ENCODE measurements at regions not wholly inside any gene's neighbourhood (a gene's known extent, or its start where the extent isn't known, plus 50 kb on each side); places are given as distances from the start of the nearest gene placed in this dataset.
"Not testable (repeated sequence)": the region's sequence is repeated elsewhere in the genome, so short reads cannot be mapped to it uniquely, and the experiment has no call there.

GRCh38 chr5:39654715-39655114 lies 229.9 kb upstream of the DAB2 start:
- Histone ChIP-seq H3K4me1 (ENCODE audit: control insufficient read depth, insufficient read depth, low read length, poor library complexity, severe bottlenecking) (no peaks in the 10 kb centered on the region), H3K27me3 (replicated peaks; ENCODE audit: control insufficient read depth, insufficient read depth, low read length, poor library complexity, severe bottlenecking) (peaks cover 4% of the 10 kb centered on the region)

DNA sequence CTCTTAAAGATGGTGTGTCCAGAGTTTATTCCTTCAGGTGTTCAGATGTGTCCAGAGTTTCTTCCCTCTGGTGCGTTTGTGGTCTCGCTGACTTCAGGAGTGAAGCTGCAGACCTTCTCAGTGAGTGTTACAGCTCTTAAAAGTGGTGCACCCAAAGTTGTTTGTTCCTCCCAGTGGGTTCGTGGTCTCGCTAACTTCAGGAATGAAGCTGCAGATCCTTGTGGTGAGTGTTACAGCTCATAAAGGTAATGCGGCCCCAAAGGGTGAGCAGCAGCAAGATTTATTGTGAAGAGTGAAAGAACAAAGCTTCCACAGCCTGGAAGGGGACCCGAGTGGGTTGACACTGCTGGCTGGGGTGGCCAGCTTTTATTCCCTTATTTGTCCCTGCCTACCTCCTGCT lies 227.7 kb upstream of the DAB2 start:
- not testable (repeated sequence) for H3K36me3 ChIP-seq (ENCODE audit: control insufficient read depth, insufficient read depth, low read length); H3K9me3 ChIP-seq (ENCODE audit: control insufficient read depth, low read length); H3K4me1 ChIP-seq (ENCODE audit: control insufficient read depth, insufficient read depth, low read length, poor library complexity, severe bottlenecking); H3K27ac ChIP-seq (ENCODE audit: insufficient read depth, low read length, poor library complexity, severe bottlenecking); DNase-seq; H3K27me3 ChIP-seq (replicated peaks; ENCODE audit: control insufficient read depth, insufficient read depth, low read length, poor library complexity, severe bottlenecking); H3K4me3 ChIP-seq (ENCODE audit: insufficient read depth, low read depth, low read length, poor library complexity, severe bottlenecking)

More at GRCh38 chr5:39654715-39655114, 229.9 kb upstream of the DAB2 start:
- H3K27ac ChIP-seq (ENCODE audit: insufficient read depth, low read length, poor library complexity, severe bottlenecking): no peak overlapping the region
- no peak for DNase-seq
- no peak overlapping the region for H3K4me3 ChIP-seq (ENCODE audit: insufficient read depth, low read depth, low read length, poor library complexity, severe bottlenecking)
- no peaks in the 10 kb centered on the region for H3K9me3 ChIP-seq (ENCODE audit: control insufficient read depth, low read length)
- H3K36me3 ChIP-seq (ENCODE audit: control insufficient read depth, insufficient read depth, low read length): no peaks in the 10 kb centered on the region

- Histone ChIP-seq H3K27me3 (replicated peaks; ENCODE audit: control insufficient read depth, insufficient read depth, low read length, poor library complexity, severe bottlenecking) (peaks cover 4% of the 10 kb centered on the region), H3K36me3 (ENCODE audit: control insufficient read depth, insufficient read depth, low read length) (no peaks in the 10 kb centered on the region), H3K4me1 (ENCODE audit: control insufficient read depth, insufficient read depth, low read length, poor library complexity, severe bottlenecking) (no peaks in the 10 kb centered on the region), H3K4me3 (ENCODE audit: insufficient read depth, low read depth, low read length, poor library complexity, severe bottlenecking) (no peak overlapping the region), H3K9me3 (ENCODE audit: control insufficient read depth, low read length) (no peaks in the 10 kb centered on the region), H3K27ac (ENCODE audit: insufficient read depth, low read length, poor library complexity, severe bottlenecking) (no peak overlapping the region)
- DNase-seq: no peak
Measured at GRCh38 chr5:39652036-39652435, 227.3 kb upstream of the DAB2 start.

- Histone ChIP-seq H3K4me3 (ENCODE audit: insufficient read depth, low read depth, low read length, poor library complexity, severe bottlenecking) (no peak overlapping the region), H3K36me3 (ENCODE audit: control insufficient read depth, insufficient read depth, low read length) (no peaks in the 10 kb centered on the region), H3K9me3 (ENCODE audit: control insufficient read depth, low read length) (no peaks in the 10 kb centered on the region), H3K4me1 (ENCODE audit: control insufficient read depth, insufficient read depth, low read length, poor library complexity, severe bottlenecking) (no peaks in the 10 kb centered on the region), H3K27ac (ENCODE audit: insufficient read depth, low read length, poor library complexity, severe bottlenecking) (no peak overlapping the region), H3K27me3 (replicated peaks; ENCODE audit: control insufficient read depth, insufficient read depth, low read length, poor library complexity, severe bottlenecking) (no peaks in the 10 kb centered on the region)
- no peak for DNase-seq
Measured at GRCh38 chr5:39650008-39650762, 225.4 kb upstream of the DAB2 start.

DNA sequence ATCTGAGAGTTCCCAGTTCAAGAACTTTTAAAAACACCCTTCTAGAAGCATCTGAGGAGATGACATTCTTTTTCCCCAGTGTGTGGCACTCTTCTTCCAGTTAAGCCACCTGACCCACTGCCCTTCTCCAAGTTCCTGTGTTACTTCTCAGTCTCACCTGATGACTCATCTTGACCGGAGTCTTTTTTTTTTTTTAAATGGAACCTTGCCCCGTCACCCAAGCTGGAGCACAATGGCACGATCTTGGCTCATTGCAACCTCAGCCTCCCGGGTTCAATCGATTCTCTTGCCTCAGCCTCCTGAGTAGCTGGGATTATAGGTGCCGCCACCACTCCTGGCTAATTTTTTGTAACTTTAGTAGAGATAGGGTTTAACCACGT lies 224.1 kb upstream of the DAB2 start:
- Histone ChIP-seq H3K4me1 (ENCODE audit: control insufficient read depth, insufficient read depth, low read length, poor library complexity, severe bottlenecking) (no peaks in the 10 kb centered on the region), H3K36me3 (ENCODE audit: control insufficient read depth, insufficient read depth, low read length) (no peaks in the 10 kb centered on the region), H3K27ac (ENCODE audit: insufficient read depth, low read length, poor library complexity, severe bottlenecking) (no peak overlapping the region), H3K27me3 (replicated peaks; ENCODE audit: control insufficient read depth, insufficient read depth, low read length, poor library complexity, severe bottlenecking) (no peaks in the 10 kb centered on the region), H3K4me3 (ENCODE audit: insufficient read depth, low read depth, low read length, poor library complexity, severe bottlenecking) (no peak overlapping the region), H3K9me3 (ENCODE audit: control insufficient read depth, low read length) (no peaks in the 10 kb centered on the region)
- no peak for DNase-seq

DNA sequence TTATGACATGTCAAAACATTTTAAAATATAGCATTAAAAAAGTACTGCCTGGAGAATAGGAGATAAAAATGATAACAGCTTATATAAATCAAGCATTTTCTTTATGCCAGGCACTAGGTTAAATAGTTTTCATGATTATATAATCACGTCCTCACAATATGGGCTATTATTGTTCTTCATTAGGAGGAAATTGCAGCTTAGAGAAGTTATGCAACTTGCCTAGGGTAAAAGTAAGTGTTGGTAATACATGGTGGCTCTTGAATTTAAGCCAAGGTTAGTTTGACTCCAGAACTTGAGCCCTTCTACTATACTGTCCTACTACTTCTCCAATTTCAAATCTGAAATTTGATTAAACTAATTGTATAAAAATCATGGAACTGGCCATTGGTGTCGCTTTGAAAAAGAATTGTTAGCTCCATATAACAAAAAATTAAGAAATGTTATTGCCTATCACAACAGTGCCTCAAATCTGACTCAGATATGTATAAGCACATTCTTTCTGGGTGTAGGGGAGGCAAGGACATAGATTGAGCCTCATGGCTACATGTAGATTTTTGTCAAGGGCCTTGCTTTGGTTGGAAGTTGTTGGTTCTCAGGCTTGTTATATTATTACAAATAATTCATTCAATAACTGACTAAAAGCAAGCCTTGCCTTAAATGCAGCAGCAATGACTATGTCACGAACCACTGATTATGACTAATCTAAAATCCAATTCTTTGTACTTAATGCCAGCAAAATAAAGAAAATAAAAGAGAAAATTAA lies 223.5 kb upstream of the DAB2 start:
- Histone ChIP-seq H3K27me3 (replicated peaks; ENCODE audit: control insufficient read depth, insufficient read depth, low read length, poor library complexity, severe bottlenecking) (no peaks in the 10 kb centered on the region), H3K36me3 (ENCODE audit: control insufficient read depth, insufficient read depth, low read length) (no peaks in the 10 kb centered on the region), H3K27ac (ENCODE audit: insufficient read depth, low read length, poor library complexity, severe bottlenecking) (no peak overlapping the region), H3K9me3 (ENCODE audit: control insufficient read depth, low read length) (no peaks in the 10 kb centered on the region), H3K4me1 (ENCODE audit: control insufficient read depth, insufficient read depth, low read length, poor library complexity, severe bottlenecking) (no peaks in the 10 kb centered on the region), H3K4me3 (ENCODE audit: insufficient read depth, low read depth, low read length, poor library complexity, severe bottlenecking) (no peak overlapping the region)
- DNase-seq: no peak

GRCh38 chr5:39640552-39640951 lies 215.8 kb upstream of the DAB2 start:
- Histone ChIP-seq H3K27me3 (replicated peaks; ENCODE audit: control insufficient read depth, insufficient read depth, low read length, poor library complexity, severe bottlenecking) (no peaks in the 10 kb centered on the region), H3K4me1 (ENCODE audit: control insufficient read depth, insufficient read depth, low read length, poor library complexity, severe bottlenecking) (no peaks in the 10 kb centered on the region), H3K27ac (ENCODE audit: insufficient read depth, low read length, poor library complexity, severe bottlenecking) (no peak overlapping the region), H3K4me3 (ENCODE audit: insufficient read depth, low read depth, low read length, poor library complexity, severe bottlenecking) (no peak overlapping the region), H3K36me3 (ENCODE audit: control insufficient read depth, insufficient read depth, low read length) (no peaks in the 10 kb centered on the region), H3K9me3 (ENCODE audit: control insufficient read depth, low read length) (no peaks in the 10 kb centered on the region)
- no peak for DNase-seq

- no peak for DNase-seq
- Histone ChIP-seq H3K9me3 (ENCODE audit: control insufficient read depth, low read length) (no peaks in the 10 kb centered on the region), H3K4me1 (ENCODE audit: control insufficient read depth, insufficient read depth, low read length, poor library complexity, severe bottlenecking) (no peaks in the 10 kb centered on the region), H3K27ac (ENCODE audit: insufficient read depth, low read length, poor library complexity, severe bottlenecking) (no peak overlapping the region), H3K4me3 (ENCODE audit: insufficient read depth, low read depth, low read length, poor library complexity, severe bottlenecking) (no peak overlapping the region), H3K27me3 (replicated peaks; ENCODE audit: control insufficient read depth, insufficient read depth, low read length, poor library complexity, severe bottlenecking) (no peaks in the 10 kb centered on the region), H3K36me3 (ENCODE audit: control insufficient read depth, insufficient read depth, low read length) (no peaks in the 10 kb centered on the region)
Measured at GRCh38 chr5:39639618-39640089, 214.9 kb upstream of the DAB2 start.

GRCh38 chr5:39638813-39639212 lies 214.0 kb upstream of the DAB2 start:
- H3K4me1 ChIP-seq (ENCODE audit: control insufficient read depth, insufficient read depth, low read length, poor library complexity, severe bottlenecking): no peaks in the 10 kb centered on the region
- no peak overlapping the region for H3K27ac ChIP-seq (ENCODE audit: insufficient read depth, low read length, poor library complexity, severe bottlenecking)
- no peak for DNase-seq
- H3K27me3 ChIP-seq (replicated peaks; ENCODE audit: control insufficient read depth, insufficient read depth, low read length, poor library complexity, severe bottlenecking): no peaks in the 10 kb centered on the region
- no peaks in the 10 kb centered on the region for H3K36me3 ChIP-seq (ENCODE audit: control insufficient read depth, insufficient read depth, low read length)
- no peak overlapping the region for H3K4me3 ChIP-seq (ENCODE audit: insufficient read depth, low read depth, low read length, poor library complexity, severe bottlenecking)
- H3K9me3 ChIP-seq (ENCODE audit: control insufficient read depth, low read length): no peaks in the 10 kb centered on the region

GRCh38 chr5:39633057-39633456 lies 208.3 kb upstream of the DAB2 start:
- no peaks in the 10 kb centered on the region for H3K9me3 ChIP-seq (ENCODE audit: control insufficient read depth, low read length)
- H3K4me1 ChIP-seq (ENCODE audit: control insufficient read depth, insufficient read depth, low read length, poor library complexity, severe bottlenecking): no peaks in the 10 kb centered on the region
- no peak for DNase-seq
- H3K27ac ChIP-seq (ENCODE audit: insufficient read depth, low read length, poor library complexity, severe bottlenecking): no peak overlapping the region
- H3K36me3 ChIP-seq (ENCODE audit: control insufficient read depth, insufficient read depth, low read length): no peaks in the 10 kb centered on the region
- H3K4me3 ChIP-seq (ENCODE audit: insufficient read depth, low read depth, low read length, poor library complexity, severe bottlenecking): no peak overlapping the region
- H3K27me3 ChIP-seq (replicated peaks; ENCODE audit: control insufficient read depth, insufficient read depth, low read length, poor library complexity, severe bottlenecking): no peaks in the 10 kb centered on the region

All from effector memory CD4-positive, alpha-beta T cell (primary cell).